ENCODE measurements at regions not wholly inside any gene's neighbourhood (a gene's known extent, or its start where the extent isn't known, plus 50 kb on each side); places are given as distances from the start of the nearest gene placed in this dataset.

GRCh38 chr16:13314633-13315032 is 413.2 kb downstream of the SHISA9 start:
- intact Hi-C loops (cut with DNase I): no loop called here
- no peak overlapping the region for H3K4me3 ChIP-seq
- no peaks in the 10 kb centered on the region for H3K9me3 ChIP-seq
- H3K4me1 ChIP-seq: no peaks in the 10 kb centered on the region
- TF ChIP-seq CTCF (IDR thresholded peaks at IDR 0.05): no peak
- DNase-seq (no peak), ATAC-seq (no peak)
- no peaks in the 10 kb centered on the region for H3K36me3 ChIP-seq
- H3K27me3 ChIP-seq (ENCODE audit: low read depth): no peaks in the 10 kb centered on the region
- H3K27ac ChIP-seq: no peak overlapping the region

GRCh38 chr16:13315642-13316427 is 414.4 kb downstream of the SHISA9 start:
- DNase-seq: no peak
- intact Hi-C loops (cut with DNase I): no loop called here
- Histone ChIP-seq H3K4me1 (no peaks in the 10 kb centered on the region), H3K27ac (no peak overlapping the region), H3K27me3 (ENCODE audit: low read depth) (no peaks in the 10 kb centered on the region), H3K9me3 (no peaks in the 10 kb centered on the region), H3K36me3 (no peaks in the 10 kb centered on the region), H3K4me3 (no peak overlapping the region)
- ATAC-seq: no peak
- no peak for TF ChIP-seq CTCF (IDR thresholded peaks at IDR 0.05)

DNA sequence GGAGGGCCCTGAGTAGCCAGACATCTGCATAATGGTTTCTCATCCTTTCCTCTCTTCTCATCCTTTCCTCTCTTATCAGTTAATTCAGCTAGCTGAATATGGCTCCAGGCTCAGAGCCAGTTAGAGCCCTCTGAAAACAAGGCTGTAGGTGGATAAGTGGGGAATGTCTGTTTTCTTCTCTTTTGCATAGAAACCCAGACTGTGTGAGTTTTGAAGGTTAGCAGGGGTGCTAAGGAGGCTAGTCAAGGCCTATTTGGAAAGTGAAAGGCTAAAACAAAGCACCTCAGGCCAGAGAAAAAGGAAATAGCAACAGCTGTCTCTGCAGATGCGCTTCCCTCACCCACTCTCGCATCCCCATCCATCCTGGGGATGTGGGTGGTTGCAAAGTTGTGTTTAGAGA is 420.9 kb downstream of the SHISA9 start:
- H3K4me1 ChIP-seq: no peaks in the 10 kb centered on the region
- DNase-seq: no peak
- no peaks in the 10 kb centered on the region for H3K27me3 ChIP-seq (ENCODE audit: low read depth)
- H3K9me3 ChIP-seq: no peaks in the 10 kb centered on the region
- no peak overlapping the region for H3K27ac ChIP-seq
- no peak for ATAC-seq
- H3K4me3 ChIP-seq: no peak overlapping the region
- no peaks in the 10 kb centered on the region for H3K36me3 ChIP-seq
- intact Hi-C loops (cut with DNase I): no loop called here
- TF ChIP-seq CTCF (IDR thresholded peaks at IDR 0.05): no peak

- no peaks in the 10 kb centered on the region for H3K4me1 ChIP-seq
- DNase-seq (no peak), ATAC-seq (no peak)
- intact Hi-C loops (cut with DNase I): no loop called here
- no peak overlapping the region for H3K4me3 ChIP-seq
- no peaks in the 10 kb centered on the region for H3K27me3 ChIP-seq (ENCODE audit: low read depth)
- no peaks in the 10 kb centered on the region for H3K36me3 ChIP-seq
- no peaks in the 10 kb centered on the region for H3K9me3 ChIP-seq
- TF ChIP-seq CTCF (IDR thresholded peaks at IDR 0.05): no peak
- no peak overlapping the region for H3K27ac ChIP-seq
These were observed 423.5 kb downstream of the SHISA9 start for GRCh38 chr16:13324851-13325250.

- intact Hi-C loops (cut with DNase I): no loop called here
- DNase-seq (no peak), ATAC-seq (no peak)
- H3K4me3 ChIP-seq: no peak overlapping the region
- no peaks in the 10 kb centered on the region for H3K36me3 ChIP-seq
- H3K9me3 ChIP-seq: no peaks in the 10 kb centered on the region
- no peaks in the 10 kb centered on the region for H3K27me3 ChIP-seq (ENCODE audit: low read depth)
- no peak overlapping the region for H3K27ac ChIP-seq
- TF ChIP-seq CTCF (IDR thresholded peaks at IDR 0.05): no peak
- H3K4me1 ChIP-seq: no peaks in the 10 kb centered on the region
These were observed 424.0 kb downstream of the SHISA9 start for GRCh38 chr16:13325396-13325795.
